Hypothalamus (tissue), 51 donors: ENCODE measurements at regions not wholly inside any gene's neighbourhood (a gene's known extent, or its start where the extent isn't known, plus 50 kb on each side); places are given as distances from the start of the nearest gene placed in this dataset.

Source experiments
- DNase-seq, 51 donors: peaks; one replicate each; lab custom pipeline; 2025; lab: John Stamatoyannopoulos, UW

DNA sequence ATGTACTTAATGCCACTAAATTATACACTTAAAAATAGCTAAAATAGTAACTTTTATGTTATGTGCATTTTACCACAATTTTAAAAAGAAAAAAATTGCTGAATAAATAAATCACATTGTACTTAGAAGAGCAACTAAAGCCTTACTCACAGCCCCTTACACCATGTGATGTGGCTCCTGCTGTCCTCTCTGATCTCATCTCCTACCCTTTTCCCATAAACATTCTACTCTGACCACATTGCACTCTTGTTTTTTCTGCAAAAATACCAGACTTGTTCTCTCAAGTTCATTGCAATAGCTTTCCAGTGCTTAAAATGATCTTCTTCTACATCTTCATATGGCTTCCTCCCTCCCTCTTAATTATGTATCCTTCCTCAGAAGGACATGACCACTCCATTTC, 268.4 kb downstream of the ELAVL2 start:
- no peak for DNase-seq

DNA sequence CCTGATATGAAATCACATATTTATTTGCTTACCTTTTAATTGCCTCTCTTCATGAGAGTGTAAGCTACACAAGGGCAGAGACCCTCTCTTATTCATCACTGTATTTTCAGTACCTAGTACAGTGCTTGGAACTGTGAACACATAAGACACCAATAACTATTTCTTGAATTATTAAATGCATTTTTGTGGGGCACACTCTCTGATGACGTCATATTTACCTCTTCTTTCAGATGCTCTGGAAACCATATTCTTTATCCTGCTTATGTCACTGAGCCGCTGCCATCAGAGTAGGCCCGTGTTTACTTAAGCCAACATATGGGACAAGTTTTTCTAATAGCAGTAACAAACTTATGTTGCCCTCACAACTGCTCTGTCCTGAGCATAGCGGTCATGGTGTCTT, 266.5 kb downstream of the ELAVL2 start:
- DNase-seq: no peak

DNA sequence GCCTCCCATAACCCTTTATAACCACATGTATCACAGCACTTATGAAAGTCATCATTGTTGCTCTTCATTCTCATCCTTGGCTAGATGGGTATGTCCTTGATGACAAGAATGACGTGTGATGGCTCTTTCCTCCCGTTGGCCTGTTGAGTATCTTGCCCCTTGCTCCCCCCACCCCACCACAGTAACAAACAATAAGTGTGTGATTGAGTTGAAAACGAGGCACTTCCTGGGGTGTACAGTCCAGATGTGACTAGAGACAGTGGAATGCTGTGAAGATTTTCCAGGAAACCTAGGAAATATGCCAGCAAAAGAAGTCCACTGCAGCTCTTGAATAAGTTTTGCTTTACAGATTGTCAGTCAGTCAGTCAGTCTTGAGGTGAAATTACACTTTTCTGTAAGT, 262.5 kb downstream of the ELAVL2 start:
- no peak for DNase-seq

DNA sequence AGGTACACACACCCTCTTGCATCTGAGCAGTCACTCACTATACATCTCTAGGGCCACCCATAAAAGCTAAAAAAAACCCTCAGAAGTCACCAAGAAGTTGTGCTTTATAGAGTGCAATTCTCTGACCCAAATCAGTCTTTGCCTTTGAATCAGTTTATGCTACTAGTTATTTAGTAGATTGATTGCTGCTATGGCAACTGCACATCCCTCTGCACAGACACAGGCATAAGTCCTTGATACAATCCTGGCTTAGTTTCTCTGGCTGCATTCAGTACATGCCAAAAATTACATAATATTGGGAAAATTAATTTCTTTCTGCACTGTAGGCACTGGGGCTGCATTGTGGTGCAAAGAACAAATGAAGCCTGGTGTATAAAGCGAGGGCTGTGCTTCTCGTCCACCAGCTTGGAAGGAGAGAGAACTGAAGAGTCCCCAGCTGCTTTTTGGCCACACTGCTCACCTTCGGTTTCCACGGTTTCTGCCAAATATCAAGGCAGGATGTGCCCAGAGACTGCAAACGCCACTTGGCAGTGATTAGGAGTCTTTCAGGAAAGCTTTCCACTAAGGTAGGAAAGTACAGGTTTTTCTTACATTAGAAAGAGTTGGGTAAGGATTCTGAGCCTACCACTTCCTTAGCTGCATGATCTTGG, 258.4 kb downstream of the ELAVL2 start:
- peak in 2 of 51 donors; percentile 6 to 10 for DNase-seq

DNA sequence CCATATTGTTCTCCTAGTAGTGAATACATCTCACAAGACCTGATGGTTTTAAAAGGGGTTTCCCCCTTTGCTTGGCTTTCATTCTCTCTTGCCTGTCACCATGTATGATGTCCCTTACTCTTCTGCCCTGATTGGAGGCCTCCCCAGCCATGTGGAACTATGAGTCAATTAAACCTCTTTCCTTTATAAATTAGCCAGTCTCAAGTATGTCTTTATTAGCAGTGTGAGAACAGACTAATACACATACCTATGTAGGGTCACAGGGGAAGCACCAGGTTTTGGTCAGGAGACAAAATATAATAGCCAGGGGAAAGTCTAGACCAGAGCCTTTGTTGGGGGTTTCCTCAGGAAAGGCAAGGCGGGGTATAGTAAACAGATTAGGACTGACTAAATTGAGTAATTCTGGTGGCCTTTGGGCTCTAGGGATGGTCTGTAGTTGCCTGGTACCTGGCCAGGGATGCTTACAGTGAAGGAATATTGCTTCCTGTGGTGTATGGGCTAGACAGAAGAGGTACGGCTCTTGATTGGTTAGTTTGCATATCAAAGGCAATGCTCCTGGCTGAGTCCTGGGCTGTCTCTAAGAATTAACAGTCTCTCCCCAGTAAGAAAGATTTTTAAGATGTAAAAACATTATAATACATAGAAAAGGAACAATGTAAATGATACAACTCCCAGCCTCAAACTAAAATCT, 254.5 kb downstream of the ELAVL2 start:
- no peak for DNase-seq

DNA sequence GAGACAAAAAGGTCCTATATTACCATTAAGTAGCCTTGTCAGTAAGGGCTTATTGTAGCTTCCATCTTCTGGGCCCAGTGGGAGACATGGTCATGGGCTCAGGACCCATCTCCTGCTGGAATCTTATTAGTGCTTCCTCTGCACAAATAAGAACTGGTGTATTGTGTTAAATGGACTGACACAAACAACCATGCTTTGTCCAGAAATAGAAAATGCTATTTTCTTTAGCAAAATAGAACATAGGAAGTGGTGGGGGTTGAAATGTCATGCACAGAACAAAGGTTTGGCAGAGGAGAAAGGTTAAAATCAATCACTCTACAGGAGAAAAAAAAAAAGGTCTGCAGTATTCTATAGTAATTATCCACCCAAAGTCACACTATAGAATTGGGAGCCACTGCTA, 252.2 kb downstream of the ELAVL2 start:
- DNase-seq: no peak

DNA sequence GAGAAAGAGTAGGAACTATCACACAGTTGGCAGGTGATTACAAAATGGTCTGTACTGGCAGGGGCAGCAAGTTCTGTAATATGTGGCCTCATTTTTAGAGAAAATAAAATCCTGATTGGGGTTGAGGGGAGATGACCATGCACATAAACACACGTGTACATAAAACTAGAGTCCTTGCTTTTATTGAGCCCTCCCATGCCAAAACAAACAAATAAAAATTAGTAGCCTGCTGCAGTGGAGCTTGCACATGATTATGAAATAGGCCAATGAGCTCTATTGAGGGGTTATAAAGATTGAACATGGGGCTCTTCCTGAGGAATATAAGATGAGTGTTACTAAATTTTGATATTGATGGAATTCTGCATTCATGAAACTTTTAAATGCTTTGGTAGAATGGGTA, 248.4 kb downstream of the ELAVL2 start:
- no peak for DNase-seq

DNA sequence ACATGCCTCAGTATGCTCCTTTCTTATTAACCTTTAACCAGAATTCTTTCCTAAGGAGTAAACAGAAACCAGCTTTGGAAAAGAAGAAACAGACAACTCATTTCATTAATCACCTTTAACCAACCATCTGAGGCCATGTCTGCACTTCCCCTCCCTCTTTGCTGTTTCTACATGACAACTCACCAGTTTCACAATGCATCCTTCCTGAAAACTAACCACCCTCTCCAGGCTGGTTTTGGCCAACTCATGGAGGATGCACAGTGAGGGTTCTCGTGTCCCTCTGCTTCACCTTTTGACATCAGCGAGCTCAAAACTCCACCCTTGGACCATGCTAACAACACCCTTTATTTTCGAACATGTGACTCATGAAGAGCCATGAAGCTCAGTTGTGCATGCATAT, 244.1 kb downstream of the ELAVL2 start:
- peak in 1 of 51 donors; percentile 6 for DNase-seq

DNA sequence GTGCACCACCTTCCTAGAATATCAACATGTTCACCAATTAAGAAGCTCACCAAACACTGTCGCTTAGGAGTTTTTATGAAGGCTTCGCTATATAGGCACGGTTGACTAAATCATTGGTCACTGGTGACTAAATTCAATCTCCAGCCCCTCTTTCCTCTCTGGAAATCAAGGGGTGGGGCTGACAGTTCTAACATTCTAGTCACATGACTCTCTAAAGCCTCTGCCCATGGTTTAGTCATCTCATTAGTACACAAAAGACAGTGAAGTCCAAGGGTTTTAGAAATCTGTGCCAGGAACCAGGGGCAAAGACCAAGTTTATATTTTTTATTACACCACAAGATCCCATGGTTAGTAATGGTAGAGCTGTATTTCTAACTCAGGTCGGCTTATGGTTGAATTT, 243.2 kb downstream of the ELAVL2 start:
- DNase-seq: no peak

DNA sequence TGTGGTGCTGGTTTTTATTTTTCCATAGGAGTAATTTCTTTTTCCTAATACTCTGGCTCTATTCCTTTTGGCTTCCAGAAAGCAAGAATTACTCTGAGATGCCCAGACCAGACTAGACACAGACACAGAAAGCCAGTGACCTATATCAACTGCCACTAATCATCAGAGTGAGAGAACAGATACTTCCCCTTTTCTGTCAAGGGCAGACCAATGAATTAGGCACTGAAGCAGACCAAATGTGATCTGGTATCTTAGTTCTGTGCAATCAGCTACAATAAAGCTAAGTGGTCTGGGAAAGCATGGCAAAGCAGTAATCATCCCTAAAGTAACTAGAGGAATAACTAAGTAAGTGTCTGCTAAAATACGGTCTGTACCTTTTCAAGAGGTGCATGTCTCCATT, 239.1 kb downstream of the ELAVL2 start:
- DNase-seq: no peak

DNA sequence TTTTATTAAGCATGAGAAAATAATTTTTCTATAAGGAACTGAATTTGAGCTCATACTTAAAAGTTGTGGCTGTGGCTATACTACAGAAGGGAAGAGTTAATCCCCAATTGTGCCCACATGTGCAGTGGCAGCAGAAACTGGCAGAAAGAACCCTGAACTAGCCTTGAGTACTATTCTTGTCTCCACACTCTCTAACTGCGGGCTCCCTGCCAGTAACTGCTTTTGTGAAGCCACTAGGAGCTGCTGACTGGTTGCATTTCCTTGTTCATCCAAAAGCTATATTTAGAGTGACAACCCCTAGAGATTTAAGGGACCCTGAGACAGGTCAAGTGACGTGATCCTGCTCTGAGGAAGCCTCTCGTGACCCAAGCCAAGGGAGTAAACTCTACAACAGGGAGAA, 238.6 kb downstream of the ELAVL2 start:
- DNase-seq: peak in 46 of 51 donors; percentile 1 to 75 (median 28)

DNA sequence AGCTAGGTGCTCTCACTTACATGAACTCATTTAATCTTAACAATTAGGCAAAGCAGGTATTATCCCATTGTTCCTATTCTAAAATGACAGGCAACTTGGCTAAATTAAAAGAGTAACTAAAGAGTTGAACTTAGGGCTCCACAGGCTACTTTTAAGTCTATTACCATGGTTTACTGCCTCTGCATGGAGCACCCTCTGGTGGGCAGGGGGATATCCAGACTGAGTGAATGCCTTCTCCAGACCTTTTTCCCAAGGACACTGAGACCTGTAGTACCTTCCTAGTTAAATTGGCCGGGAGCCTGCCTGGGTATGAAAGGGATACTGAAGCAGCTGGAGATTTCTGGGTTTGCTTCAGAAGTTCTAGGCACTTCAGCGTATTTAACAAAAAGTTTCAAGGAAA, 238.1 kb downstream of the ELAVL2 start:
- peak in 1 of 51 donors; percentile 3 for DNase-seq

DNA sequence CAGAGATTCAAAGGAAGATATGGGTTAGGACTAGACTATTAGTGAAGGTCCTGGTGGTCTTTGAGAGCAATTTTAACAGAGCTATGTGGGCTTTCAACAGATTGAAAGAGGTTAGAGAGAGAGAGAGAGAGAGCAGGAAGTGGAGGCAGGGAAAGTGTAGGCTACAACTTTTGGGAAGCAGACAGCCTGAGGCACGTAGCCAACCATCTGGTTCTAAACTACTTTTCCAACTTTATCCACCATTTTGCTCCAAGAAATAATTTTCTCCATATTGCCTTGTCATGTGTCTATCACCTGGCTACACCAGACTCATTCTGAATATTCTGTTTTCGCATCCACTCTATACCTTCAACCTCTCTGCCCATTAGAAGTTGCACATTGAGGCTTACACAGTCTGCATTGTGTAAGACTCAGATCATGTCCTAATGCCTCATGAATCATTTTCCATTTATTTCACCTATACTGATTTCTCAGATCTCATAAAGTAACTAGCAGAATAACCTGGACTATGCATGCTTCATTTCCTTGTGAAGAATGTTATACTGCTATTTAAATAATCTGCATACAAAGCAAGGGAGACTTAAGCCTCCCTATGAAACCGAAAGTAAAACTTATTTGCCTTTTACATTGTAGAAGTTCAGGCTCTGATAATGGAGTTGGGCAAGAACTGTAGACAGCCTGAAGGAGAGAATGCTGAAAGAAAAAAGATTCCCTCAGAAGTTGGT, 235.6 kb downstream of the ELAVL2 start:
- DNase-seq: no peak

DNA sequence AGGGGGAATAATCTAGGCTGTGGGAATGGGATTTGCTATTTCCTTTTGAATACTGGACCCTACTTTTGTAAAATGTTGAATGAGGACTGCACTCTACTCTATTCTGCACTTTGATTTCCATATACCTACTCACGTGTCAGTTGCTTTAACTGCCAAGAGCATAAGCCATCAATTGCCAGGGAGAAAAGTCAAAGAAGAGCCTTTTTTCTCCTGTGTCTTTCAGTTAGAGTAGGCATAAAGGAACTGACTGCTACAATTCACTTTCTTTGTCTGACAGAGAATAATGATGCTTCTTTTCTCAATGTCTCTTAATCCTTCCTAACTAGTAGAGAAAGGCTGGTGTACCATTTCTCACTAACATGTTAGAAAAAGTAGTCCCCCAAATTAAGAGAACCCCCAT, 231.6 kb downstream of the ELAVL2 start:
- no peak for DNase-seq

DNA sequence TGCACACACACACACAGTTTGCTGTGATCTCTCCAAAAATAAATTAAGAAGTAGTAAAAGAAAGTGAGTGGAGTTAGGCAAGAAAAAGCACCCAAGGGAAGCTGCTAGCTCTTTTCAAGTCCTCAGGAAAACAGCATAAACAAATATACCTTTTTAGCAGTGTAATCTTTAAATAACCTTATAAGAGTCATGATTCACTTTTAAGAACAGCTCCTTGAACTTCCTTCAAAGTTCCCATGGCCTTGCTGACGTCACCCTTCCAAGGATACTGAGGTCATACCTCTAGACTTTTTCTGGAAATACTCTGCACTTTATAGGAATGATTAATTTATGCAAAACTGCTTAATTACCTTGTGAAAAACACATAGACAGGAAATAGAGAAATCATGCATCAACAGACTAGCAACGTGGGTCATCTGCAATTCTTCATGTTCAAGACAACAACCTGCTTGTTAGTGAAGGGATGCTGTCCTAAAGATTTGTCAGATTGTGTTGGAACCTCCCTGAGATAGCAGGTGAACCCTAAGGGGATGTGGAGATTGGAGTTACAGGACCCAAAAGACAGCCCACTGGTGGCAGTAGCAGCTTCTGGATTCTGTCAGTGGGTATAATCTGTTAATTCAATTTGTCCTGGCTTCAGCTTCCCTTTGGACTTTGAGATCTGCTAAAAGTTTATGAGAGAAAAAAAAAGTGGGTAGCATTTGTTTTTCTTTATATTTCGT, 229.0 kb downstream of the ELAVL2 start:
- no peak for DNase-seq

DNA sequence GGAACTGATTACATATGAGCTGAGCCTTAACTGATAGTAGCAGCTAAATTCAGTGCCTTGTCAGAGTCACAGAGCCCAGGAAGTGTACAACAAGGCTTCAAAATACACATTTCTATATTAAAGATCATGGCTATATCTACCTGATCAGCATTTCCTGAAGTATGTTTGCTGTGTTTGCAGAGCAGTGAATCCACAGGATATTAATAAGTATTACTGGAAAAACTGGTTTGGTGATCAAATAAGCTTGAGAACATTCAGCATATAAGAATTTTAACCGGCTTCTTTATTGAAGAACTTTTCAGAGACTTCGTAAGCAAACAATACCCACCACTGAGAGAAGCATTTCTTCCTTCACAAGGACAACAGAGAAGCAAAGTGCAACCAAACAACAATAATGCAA, 227.0 kb downstream of the ELAVL2 start:
- no peak for DNase-seq

DNA sequence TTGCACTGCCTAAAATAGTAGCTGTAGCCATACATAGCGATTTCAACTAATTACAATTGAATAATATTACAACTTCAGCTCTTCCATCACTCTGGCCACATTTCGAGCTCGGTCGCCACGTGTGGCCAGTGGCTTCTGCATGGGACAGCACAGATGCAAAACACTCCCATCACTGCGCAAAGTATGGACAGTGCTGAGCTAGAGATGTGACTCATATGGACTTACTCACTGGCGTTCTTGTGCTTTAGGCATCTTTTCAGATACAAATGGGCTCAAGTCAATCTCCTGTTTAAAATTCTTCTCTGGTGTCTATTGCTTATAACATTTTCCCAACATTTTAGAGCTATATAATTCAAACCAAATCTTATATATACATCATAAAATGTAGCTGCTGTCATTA, 222.7 kb downstream of the ELAVL2 start:
- DNase-seq: no peak

DNA sequence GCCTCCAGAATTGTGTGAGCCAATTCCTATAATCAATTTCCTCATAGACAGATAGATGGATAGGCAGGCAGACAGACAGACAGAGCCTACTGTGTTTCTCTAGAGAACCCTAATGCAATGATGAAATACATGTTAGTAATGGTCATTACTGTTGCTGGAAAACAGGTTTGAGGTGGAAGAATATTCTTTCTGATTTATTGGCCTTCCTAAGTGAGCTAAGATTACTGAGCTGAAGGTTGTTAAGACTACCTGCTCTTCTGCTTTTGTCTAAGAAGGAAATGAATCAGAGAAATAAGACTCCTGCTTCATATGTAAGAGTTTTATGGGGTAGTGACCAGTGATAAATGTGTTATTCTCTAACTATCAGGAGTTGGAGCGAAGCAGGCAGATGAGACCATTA, 219.9 kb downstream of the ELAVL2 start:
- DNase-seq: no peak

DNA sequence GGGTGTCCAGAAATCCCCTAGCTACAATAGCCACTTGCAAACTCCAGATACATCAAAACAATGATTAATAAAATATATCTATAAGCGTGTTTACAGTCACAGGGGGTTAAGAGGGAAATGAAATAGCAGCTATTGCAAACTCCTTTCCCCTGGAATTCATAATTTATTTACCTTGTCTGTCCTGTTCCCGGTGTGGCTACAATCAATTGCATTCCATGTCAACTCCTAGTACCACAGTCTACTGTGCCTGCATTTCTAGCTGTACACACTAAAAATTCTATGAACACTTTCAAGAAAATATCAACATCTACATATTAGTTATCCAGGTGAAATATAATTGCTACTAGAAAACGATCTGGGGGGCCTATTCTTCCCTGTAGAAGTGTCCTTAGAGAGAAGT, 217.6 kb downstream of the ELAVL2 start:
- DNase-seq: no peak

DNA sequence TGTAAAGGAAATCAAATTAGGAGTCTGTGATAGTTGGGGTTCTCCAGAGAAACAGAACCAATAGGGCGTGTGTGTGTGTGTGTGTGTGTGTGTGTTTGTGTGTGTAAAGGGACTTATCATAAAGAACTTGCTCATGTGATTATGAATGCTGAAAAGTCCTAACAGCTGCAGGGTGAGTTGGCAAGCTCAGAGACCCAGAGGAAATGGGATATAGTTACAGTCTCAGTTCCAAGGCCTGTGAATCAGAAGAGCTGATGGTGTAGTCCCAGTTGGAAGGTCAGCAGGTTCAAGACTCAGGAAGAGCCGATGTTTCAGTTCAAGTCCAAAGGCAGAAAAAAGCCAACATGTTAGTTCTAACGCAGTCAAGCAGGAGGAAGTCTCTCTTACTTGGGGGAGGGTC, 214.2 kb downstream of the ELAVL2 start:
- DNase-seq: no peak

DNA sequence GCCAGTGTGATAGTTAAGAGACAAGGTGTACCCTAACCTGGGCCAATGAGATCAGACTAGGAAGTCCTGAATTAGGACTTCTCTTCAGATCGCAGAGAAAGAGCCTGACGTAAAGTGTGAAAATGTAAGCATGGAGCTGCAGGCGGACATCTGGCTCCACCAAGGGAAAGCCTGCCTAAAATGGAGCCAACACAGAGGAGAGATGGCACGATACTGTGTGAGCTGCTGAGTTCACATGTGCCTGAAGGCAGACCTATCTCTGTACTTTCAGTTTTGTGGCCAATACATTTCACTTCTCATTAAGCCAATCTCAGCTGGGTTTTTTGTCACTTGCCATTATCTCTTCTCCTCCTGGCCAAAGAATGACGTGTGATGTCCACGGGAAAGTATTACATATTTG, 210.5 kb downstream of the ELAVL2 start:
- no peak for DNase-seq
